HFF-Myc (cell line): ENCODE measurements at regions not wholly inside any gene's neighbourhood (a gene's known extent, or its start where the extent isn't known, plus 50 kb on each side); places are given as distances from the start of the nearest gene placed in this dataset.

Source experiments
- DNase-seq: peaks from one replicate; pipeline ENCODE4 v3.0.0-alpha.2; 2011; ENCODE audit warnings: low read depth; ENCODE audit errors: extremely low read depth
- H3K4me3 ChIP-seq: replicated peaks from 2 replicates; pipeline ENCODE4 v1.5.1; 2011; ENCODE audit warnings: low read depth, mild to moderate bottlenecking, control low read depth, low read length
- CTCF ChIP-seq: IDR thresholded peaks from 2 replicates; pipeline ENCODE4 v1.5.1; 2012; ENCODE audit warnings: mild to moderate bottlenecking, low read depth, low read length, control low read depth; ENCODE audit errors: missing control alignments

- no peak for TF ChIP-seq CTCF
- no peak overlapping the region for H3K4me3 ChIP-seq
- no peak for DNase-seq
These were observed 672.6 kb upstream of the CDH18 start for GRCh38 chr5:20660588-20660987.

DNA sequence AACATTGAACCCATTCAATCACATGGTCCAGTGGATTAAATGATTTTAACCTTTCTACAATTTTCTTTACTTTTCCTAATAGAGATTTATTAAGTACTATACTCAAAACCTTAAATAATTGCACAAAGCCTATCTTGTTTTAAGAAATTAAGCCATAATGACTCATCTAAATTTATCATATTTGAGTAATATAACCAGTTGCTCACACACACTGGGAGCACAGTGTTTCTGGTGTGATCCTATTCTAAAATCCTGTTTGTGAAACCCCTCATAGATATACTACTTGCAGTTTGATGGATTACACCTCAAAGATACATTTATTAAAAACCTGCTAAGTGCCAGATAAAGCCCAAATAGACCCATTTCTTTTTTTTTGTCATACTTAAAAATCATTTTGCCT is 668.3 kb upstream of the CDH18 start:
- H3K4me3 ChIP-seq, result no peak overlapping the region
- TF ChIP-seq CTCF, result no peak
- no peak for DNase-seq

- TF ChIP-seq CTCF, result no peak
- DNase-seq, result no peak
- H3K4me3 ChIP-seq, result no peak overlapping the region
These were observed 667.2 kb upstream of the CDH18 start for GRCh38 chr5:20655211-20655610.

DNA sequence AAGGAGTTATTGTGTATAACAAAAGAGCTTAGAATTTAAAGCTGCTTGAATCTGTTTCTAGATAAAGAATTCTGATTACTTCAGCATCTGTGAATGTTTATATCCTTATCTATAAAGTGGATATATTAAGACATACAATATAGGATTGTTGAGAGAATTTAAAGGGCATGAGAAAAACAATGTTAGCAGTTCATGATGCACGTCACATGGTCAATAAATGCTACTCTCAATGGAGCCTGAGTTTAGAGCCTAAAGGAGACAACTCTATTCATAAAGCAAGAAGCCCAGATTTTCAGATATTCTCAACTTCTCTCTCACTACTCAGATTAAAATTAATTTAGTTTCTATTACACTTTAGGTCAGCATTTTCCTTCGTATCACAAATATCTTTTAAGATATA is 666.7 kb upstream of the CDH18 start:
- no peak for TF ChIP-seq CTCF
- DNase-seq, result no peak
- no peak overlapping the region for H3K4me3 ChIP-seq

GRCh38 chr5:20654033-20654432 is 666.0 kb upstream of the CDH18 start:
- no peak for DNase-seq

GRCh38 chr5:20649966-20650365 is 662.0 kb upstream of the CDH18 start:
- no peak overlapping the region for H3K4me3 ChIP-seq
- no peak for TF ChIP-seq CTCF
- DNase-seq, result no peak

More at GRCh38 chr5:20654033-20654432, 666.0 kb upstream of the CDH18 start:
- no peak overlapping the region for H3K4me3 ChIP-seq
- no peak for TF ChIP-seq CTCF

DNA sequence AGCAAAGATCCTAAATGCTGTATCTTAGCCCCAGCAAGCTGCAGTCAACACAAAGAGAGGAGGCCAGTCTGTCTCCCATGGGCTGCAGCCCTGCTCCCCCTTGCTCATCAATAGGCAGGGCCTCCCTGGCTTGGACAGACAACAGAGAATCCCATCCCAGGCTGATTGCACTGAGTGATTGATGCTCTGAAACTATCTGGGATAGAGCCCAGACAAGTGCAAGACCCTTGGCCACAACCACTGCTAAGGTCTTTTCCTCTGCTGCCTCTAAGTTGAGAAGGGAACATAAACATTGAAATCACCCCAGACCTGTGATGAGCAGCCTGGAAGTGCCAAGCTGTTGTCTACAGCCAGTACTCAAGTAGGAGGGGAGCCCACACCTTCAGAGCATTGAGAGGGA is 661.0 kb upstream of the CDH18 start:
- no peak for TF ChIP-seq CTCF

More for the DNA sequence above, 661.0 kb upstream of the CDH18 start:
- no peak for DNase-seq
- no peak overlapping the region for H3K4me3 ChIP-seq
